HG03108 (cell line): ENCODE measurements at regions not wholly inside any gene's neighbourhood (a gene's known extent, or its start where the extent isn't known, plus 50 kb on each side); places are given as distances from the start of the nearest gene placed in this dataset.
A peak's percentile ranks its signal among the peaks of the same experiment; 100 is the strongest.

Experiments used
- ATAC-seq: cut with Tn5 transposase; IDR thresholded peaks from one replicate; pipeline ENCODE4 v1.9.1; 2021; ENCODE audit warnings: moderate library complexity; ENCODE audit not compliant: unreplicated experiment

DNA sequence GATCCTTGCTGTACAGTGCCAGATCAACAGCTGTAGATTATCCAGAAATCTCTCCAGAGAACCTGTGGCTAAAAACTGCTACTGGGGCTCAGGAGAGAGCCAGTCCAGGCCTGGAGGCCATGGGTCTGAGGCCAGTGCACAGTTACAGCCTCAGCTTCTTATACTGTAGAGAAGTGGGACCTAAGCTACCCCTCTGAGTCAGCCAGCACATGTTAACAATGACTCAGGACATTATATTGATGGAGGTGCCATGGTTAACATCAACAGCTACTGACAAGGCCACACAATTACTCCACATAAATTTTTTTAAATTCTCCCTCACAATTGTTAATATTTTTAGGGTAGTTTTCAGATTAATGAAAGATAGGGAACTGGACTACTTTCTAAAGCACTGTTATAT, 138.5 kb downstream of the RBM26 start:
- ATAC-seq = no peak

DNA sequence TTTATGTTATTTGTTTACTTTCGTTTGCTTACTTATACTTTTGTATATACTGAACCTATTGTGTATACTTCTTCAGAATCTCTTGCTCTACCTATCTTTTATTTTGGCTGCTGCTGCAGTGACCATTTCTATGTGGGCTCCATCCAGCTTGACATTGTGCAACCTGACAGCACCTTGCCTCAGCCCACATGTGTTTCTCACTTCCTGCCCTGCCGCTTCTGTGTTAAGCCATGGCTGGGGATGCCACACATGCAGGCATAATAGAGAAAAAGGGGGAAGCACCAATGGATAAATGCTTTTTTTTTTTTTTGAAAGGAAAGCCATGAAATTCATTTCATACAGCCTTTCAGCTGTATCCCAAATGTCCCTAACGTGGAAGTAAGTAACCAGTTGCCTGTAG, 147.6 kb downstream of the RBM26 start:
- peak; percentile 95 for ATAC-seq

GRCh38 chr13:79246578-79246949, 159.5 kb downstream of the RBM26 start:
- ATAC-seq = peak; percentile 17

DNA sequence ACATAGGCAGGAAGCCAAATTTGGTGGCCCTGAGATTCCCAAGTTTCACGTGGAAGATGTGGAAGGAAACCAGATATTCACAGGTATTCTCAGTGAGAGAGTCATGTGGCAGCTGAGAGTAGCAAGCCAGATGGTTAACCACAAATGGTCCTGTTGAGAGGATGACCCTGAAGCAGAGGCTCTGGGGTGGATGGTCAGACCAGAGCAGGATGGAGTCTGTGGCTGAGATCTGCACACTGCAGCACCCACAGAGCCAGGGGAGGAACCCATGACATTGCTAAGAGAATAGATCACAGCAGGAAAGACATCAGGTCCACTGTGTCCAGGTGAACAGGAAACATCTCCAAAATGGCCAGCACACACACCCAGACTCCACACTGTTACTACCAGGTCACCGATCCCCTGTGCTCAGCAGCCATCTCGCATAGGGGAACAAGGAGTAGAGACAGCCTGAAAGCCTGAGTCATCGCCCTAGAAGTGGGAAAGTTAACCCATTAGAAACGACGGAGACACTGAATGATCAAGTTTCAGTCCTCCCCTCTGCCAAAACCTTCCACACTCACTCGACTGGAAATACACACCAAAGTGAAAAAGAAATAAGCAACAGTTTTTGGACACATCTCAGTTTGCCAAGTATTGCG, 160.0 kb downstream of the RBM26 start:
- ATAC-seq = peak; percentile 55

- no peak for ATAC-seq
These were observed 164.4 kb downstream of the RBM26 start for GRCh38 chr13:79241697-79242096.

- no peak for ATAC-seq
These were observed 168.1 kb downstream of the RBM26 start for GRCh38 chr13:79237981-79238380.

GRCh38 chr13:79231887-79232286, 174.2 kb downstream of the RBM26 start:
- no peak for ATAC-seq

- ATAC-seq = no peak
These were observed 176.3 kb downstream of the RBM26 start for GRCh38 chr13:79229761-79230160.

DNA sequence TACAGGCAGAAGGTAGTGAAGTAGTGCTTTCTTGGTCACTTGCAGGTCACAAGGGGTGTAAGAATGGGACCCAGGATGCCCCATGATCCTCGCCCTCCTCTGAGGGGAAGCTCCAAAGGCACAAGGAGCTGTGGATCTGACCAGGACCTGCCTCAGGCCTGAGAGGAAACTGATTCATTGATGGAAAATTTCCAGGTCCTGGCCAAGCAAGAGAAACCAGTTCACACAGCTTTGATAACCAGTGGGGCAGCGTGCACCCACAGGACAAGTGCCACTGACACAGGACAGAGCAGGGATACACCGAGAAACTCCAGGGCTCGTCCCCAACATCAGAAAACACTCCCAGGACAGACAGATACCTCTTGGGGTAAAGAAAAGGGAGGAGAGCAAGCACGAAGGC, 177.1 kb downstream of the RBM26 start:
- no peak for ATAC-seq

GRCh38 chr13:79227418-79227817, 178.6 kb downstream of the RBM26 start:
- ATAC-seq = peak; percentile 70

DNA sequence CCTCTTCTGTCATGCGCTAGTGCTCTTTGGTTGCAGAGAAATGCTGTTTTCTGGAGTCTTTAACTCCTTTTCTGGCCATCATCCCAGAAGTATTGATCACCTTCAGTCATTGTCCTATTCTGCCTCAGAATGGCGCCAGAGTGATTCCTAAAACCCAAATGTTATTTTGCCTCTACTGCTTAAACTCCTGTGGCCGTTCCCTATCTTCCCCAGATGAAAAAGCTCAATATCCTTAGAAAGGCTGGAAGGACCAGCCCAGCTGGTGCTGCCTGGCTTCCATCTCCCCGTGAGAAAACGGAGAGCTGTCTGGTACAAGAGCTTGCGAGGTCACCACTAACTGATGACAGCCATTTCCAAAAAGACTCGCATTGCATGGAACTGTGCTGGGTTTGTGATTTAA, 179.1 kb downstream of the RBM26 start:
- ATAC-seq = no peak

DNA sequence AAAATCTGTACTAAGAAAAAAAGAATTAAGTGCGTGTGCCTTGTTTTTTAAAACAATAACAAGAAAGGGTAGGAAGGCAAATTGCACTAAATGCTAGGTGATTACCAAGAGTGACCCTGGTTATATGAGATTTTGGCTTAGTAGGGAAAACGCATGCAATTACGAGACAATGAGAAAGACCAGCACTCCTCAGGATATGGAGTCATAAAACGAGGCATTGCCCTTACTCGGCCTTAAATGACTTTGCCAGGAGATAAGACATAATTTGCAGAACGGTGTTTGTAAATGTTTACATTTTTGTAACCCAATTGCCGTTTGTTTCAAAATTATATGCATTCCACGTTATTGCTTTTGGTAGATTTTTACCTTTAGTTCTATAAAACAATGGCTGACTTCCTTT, 179.8 kb downstream of the RBM26 start:
- no peak for ATAC-seq

- ATAC-seq = no peak
These were observed 180.4 kb downstream of the RBM26 start for GRCh38 chr13:79225487-79226232.

DNA sequence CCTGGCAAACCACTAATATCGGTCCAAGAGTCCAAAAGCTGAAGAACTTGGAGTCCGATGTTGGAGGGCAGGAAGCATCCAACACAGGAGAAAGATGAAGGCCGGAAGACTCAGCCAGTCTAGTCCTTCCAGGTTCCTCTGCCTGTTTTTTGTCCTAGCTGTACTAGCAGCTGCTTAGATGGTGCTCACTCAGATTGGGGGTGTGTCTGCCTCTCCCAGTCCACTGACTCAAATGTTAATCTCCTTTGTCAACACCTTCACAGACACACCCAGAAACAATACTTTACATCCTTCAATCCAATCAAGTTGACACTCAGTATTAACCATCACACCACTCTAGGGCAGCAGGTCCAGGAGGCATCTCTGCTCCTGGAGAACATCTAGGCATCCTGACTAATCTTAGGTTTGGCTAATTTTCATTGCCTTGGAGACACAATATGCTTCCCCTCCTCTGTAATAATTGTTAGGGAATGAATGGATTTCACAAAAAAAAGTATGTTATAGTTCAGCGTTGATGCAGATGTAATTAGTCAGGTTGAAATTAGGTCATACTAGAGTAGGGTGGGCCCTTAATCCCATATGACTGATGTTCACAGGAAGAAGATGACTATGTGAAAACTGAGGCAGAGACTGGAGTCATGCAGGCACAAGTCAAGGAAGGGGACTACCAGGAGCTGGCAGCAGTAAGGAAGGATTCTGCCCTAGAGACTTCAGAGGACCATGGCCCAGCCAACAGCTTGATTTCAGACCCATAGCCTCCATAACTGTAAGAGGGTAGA, 183.4 kb downstream of the RBM26 start:
- ATAC-seq = no peak

DNA sequence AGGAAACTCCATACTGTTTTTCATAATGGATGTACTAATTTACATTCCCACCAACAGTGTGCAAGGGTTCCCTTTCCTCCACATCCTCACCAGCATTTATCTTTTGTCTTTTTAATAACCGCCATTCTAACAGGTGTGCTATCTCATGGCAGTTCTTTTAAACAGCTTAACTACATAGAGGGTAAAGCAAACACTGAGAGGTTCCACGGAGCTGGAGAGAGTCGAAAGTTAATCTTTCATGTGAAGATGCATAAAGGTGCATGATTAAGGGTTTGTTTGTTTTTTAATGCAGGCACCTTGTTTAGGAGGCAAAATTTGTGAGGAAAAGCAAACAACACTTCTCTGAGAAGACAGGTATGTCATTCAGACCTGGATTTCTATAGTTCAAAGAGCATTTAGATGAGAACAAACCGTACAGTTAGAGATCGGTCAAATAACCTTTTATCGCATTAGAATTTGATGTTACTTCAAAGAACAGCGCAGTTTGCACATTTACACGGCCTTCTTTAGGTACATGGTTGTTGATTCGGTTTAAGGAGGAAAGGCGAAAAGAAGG, 193.9 kb downstream of the RBM26 start:
- no peak for ATAC-seq

DNA sequence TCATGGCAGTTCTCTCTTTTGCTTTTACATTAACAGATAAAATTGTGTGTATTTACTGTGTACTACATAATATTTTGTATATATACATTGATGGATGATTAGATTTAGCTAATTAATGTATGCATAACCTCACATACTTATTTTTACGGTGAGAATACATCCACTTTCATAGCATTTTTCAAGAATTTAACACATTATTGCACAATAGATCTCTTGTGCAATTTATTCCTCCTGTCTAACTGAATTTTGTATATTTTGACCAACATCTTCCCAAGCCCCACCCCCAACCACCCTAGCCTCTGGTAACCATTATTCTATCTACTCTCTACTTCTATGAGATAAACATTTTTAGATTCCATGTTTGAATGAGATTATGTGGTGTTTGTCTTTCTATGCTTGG, 194.7 kb downstream of the RBM26 start:
- ATAC-seq = no peak

DNA sequence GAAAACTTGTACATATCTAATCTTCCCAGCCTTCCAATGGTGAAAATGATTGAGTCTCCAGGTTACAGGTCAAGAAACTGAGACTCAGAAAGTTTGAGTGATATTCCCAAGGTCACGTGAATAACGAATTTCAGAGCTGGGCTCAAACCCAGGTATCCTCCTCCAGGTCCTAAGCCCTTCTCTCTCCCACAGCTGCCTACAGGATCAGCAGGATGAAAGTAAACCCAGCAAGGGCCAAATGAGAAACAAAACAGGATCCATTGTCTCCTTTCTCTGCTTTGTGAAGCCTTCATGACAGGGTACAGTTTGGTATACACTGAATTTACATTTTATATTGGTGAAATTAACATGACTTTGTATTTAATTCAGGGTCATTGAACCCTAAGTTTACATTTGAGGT, 208.1 kb downstream of the RBM26 start:
- no peak for ATAC-seq

DNA sequence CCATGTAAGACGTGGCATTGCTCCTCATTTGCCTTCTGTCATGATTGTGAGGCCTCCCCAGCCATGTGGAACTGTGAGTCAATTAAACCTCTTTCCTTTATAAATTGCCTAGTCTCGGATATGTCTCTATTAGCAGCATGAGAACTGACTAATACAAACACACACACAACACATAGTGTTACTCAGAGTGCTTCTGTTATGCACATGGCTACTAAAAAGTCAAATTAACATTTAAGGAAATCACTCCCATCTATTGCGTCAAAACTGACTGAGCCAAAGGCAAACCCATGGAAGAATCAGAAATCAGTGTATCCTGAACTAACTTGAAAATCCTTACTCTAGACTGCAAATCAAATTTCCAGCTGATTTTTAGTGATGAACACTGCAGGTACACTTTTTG, 209.2 kb downstream of the RBM26 start:
- ATAC-seq = no peak

DNA sequence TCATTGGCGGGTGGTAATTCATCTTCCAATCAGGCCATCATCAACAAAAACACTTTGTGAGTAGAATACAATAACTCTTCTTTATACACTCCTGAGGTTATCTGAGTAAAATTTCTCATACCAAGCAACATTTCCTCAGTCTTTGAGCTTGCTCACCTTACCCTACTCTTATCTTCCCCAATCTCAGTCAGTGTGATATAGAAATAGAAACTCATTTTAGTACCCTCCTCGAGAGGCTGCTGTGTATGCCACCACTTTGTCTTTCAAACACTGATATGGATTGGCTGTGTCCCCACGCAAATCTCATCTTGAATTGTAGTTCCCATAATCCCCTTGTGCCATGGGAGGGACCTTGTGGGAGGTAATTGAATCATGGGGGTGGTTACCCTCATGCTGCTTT, 209.7 kb downstream of the RBM26 start:
- ATAC-seq = no peak

DNA sequence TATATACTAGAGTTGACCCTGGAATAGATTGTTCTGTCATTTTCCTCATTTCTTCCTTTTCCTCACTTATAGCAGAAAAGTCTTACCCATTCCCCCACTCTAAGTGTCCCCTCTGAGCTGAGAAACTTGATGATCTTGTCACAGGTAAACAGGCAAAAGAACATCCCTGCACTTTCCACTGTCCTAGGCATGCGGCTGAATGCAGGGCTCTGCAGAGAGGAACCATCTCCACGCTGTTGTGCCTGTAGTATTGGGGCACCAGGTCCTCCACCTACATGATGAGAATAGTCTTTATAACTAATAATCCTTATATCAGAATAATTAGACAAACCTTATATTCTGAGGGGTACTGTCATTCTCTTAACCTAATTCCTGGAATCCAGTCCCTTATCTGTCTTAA, 211.3 kb downstream of the RBM26 start:
- ATAC-seq = peak; percentile 26

- ATAC-seq = peak; percentile 97
These were observed 211.8 kb downstream of the RBM26 start for GRCh38 chr13:79194272-79194671.

DNA sequence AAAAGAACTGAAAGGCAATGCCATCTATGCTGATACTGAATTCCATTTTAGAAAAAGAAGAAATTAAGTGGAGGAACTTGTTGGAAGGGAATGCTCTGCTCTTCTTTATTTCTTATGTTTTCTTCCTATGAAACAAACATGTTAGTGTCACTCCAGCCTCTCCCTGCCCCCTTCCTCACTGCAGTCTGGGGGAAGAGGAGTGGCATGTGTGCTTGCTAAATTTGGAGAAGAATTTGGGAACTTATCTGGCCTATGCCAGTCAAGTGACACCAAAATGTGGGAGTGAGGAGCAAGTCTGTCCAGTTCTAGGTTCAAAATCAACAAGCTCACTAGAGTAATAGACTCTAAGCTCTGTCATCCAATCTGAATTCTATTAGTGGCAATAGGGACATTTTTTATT, 214.6 kb downstream of the RBM26 start:
- no peak for ATAC-seq
